Erythroblast (primary cell): ENCODE measurements at regions not wholly inside any gene's neighbourhood (a gene's known extent, or its start where the extent isn't known, plus 50 kb on each side); places are given as distances from the start of the nearest gene placed in this dataset.

Source experiments
- DNase-seq, 2 experiments: peaks; one replicate each; lab custom pipeline; 2025; lab: John Stamatoyannopoulos, UW
- GATA1 ChIP-seq: IDR thresholded peaks from 2 replicates; pipeline ENCODE4 v1.6.1; 2011; ENCODE audit warnings: low read depth, mild to moderate bottlenecking, control low read depth, low read length, moderate library complexity
- POLR2A ChIP-seq: IDR thresholded peaks from 2 replicates; pipeline ENCODE4 v1.6.1; 2011; ENCODE audit warnings: mild to moderate bottlenecking, low read length

DNA sequence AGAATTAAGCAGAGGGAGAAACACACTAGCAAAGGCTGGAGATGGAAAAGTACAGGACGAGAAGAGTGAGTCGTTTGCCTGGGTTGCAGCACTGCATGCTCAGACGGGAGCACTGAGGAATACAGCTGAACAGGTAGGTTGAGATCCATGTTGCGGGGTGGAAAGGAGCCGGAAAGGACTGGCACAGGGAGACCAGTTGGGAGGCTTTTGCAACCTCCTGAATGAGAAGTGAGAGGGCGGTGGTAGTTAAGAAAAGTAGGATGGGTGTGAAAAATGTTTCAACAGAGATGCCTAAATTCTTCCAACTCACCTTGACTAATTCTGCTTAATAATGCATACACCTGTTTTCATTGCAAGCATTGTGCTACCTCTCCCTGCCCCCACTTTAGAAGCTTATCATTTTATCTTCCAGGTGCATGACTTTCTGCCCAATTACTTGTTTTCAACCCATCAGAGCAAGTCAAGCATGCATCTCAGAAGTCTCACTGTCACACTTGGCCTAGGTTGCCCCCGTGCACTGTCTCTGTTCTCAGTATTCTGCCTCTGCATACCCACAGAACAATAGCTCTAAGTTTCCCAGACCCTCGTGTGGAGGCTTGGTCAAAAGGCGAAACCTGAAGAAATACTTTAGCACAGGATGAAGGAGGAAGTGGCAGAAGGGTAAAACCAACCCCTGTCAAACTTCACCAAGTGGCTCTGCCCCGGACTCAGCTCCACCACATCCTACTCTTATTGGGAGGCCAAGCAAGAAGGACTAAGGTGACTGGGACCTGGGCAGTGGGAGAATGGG, 199.3 kb upstream of the BCL6 start:
- TF ChIP-seq GATA1: no peak
- no peak for TF ChIP-seq POLR2A
- DNase-seq: no peak

DNA sequence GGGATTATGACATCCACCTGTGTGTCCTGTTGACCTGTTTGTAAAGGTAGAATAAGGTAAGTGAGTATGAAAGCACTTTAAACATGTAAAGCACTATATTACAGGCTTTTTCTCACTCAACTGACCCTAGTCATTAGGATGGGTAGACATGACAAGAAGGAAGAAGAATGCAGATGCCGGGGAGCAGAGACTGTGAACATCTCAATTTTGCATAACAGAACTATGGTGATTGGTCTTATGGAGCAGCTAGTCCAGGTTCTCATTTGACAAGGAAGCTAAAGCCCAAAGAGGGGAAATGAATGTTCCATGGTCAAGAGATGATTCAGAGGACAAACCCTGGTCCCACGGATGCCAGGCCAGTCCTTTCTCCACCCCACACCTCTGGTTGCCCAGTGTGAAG, 200.1 kb upstream of the BCL6 start:
- DNase-seq: no peak
- TF ChIP-seq POLR2A (no peak), GATA1 (no peak)

- TF ChIP-seq POLR2A (no peak), GATA1 (no peak)
- DNase-seq: no peak
Measured at GRCh38 chr3:187946163-187946691, 201.0 kb upstream of the BCL6 start.

GRCh38 chr3:187946981-187947380, 201.7 kb upstream of the BCL6 start:
- TF ChIP-seq POLR2A: no peak
- TF ChIP-seq GATA1: no peak

DNA sequence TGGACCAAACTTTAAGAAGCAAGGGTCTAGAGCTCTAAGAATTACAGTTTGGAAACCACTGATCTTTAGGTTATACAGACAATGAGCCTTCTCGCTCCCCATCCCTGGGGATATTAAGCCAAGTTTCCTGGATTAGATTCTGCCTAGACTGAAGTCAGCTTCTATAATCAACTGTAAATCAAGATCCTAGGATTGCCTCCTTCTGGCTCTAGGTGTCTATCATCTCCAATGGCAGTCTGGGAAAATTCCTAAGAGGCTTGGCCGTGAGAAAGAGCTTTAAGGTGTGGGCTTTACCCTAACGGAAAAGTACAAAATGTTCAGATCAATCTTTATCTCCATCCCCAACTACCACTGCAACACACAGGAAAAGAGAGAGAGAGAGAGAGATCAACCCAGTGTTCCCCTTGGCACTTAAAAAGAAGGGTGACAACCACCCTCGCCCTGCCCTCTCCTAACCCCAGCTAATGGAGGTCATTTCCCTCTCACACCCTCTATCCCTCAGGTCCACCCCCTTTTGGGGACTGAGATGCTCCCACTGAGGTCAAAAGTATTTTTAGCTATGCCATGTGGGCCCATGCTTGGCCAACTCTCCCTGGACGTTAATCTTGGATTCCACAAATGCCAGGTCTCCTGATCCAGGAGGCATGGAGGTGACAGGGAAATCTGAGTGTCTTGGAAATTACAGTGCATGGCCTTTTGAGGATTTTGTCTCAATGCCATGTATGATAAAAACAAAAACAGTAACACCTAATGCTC, 202.8 kb upstream of the BCL6 start:
- TF ChIP-seq GATA1 (no peak), POLR2A (no peak)
- DNase-seq: no peak

More at GRCh38 chr3:187946981-187947380, 201.7 kb upstream of the BCL6 start:
- DNase-seq: no peak

- no peak for DNase-seq
Measured at GRCh38 chr3:187949093-187949820, 204.0 kb upstream of the BCL6 start.

GRCh38 chr3:187950671-187951070, 203.3 kb upstream of the LPP start:
- TF ChIP-seq POLR2A (no peak), GATA1 (no peak)
- DNase-seq: no peak

More at GRCh38 chr3:187949093-187949820, 204.0 kb upstream of the BCL6 start:
- TF ChIP-seq POLR2A (no peak), GATA1 (no peak)

GRCh38 chr3:187951452-187952190, 202.3 kb upstream of the LPP start:
- DNase-seq: no peak

DNA sequence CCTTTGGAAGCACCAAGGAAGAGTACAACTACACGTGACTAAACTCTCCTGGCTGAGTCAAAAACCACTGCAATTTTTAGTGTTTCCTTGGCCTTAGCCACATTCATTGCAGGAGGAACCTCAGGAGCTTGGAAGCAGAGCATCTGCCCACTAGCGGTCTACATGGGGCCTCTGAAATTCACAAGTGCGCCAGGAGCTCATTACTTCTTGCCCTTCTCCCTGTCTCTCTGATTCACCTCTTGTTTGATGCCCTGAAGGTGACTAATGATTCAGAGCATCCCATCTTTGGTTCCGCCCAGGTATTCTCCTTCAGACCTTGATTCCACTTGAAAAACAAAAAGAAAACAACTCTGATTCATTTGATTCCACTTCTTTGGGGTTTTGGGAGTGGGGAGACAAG, 201.1 kb upstream of the LPP start:
- TF ChIP-seq POLR2A (no peak), GATA1 (no peak)
- no peak for DNase-seq

More at GRCh38 chr3:187951452-187952190, 202.3 kb upstream of the LPP start:
- no peak for TF ChIP-seq GATA1
- TF ChIP-seq POLR2A: no peak

DNA sequence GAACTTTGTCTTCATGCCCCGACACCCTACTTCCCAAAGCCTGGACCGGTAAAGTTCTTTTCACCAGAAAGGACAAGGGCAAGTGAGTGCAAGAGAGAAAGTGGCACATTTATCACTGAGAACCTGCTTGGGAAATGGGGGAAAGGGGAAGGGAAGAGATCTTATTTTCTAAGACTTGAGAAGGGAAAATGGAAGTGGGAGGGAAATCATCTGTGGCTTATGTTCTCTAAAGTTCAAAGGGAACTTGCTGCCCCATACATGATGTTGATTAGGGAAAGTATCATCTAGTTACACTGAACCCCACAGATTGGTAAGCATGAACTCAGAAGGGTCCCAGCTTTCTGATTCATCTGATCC, 199.5 kb upstream of the LPP start:
- TF ChIP-seq POLR2A (no peak), GATA1 (no peak)
- DNase-seq: no peak

DNA sequence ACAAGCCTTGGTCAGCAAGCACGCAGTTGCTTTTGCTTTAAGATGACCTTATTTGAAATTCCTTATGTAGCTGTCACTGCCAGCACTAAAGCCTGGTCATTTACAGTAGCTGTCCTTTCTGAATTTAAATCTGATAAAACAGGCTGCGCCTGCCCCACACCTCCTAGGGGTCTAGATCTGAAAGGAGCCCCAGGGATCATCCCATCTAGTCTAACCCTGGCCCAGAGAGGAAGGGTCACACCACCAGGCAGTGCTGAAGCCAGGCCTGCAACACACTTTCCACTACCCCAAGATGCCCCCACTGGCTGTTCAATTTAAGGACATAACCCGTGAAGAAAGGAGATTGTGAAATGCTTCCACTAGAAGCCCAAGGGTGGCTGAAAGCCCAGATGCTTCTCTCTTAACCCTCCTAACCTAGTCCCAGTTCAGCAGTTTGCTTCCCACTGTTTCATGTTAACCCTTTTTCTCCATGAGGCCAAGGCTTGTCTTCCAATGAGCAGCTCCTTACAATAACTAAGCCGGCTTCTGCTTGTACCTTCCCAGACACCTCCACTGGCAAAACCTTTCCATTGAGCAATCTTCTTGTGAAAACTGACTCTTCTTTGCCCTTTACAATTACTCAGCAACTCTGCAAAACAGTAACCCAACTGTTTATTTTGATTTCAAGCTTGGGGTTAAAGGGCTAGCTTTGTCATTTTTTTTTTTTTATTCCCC, 198.9 kb upstream of the LPP start:
- TF ChIP-seq GATA1 (no peak), POLR2A (no peak)
- no peak for DNase-seq

- no peak for DNase-seq
- TF ChIP-seq POLR2A: no peak
- no peak for TF ChIP-seq GATA1
Measured at GRCh38 chr3:187955587-187955952, 198.4 kb upstream of the LPP start.

DNA sequence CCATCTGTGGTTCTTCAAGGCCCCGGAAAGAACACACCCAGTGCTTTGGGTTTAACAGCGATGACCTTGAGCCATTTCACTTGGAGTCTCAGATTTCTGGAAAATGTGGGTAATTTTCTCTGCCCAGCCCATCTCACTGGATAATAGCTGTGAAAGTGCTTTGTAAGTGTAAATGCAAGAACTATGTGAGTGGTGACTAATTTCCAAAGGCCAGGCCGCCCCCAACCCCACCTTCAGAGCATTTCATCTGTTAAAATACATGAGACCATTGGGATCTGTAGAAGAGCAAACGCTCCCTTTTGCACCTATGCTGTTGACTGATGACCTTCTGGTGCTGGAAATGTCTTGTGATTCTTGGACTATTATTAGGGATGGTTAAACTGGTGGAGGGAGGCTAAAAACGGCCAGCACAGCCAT, 196.8 kb upstream of the LPP start:
- TF ChIP-seq POLR2A (no peak), GATA1 (no peak)
- no peak for DNase-seq
